ENCODE measurements at regions not wholly inside any gene's neighbourhood (a gene's known extent, or its start where the extent isn't known, plus 50 kb on each side); places are given as distances from the start of the nearest gene placed in this dataset.

DNA sequence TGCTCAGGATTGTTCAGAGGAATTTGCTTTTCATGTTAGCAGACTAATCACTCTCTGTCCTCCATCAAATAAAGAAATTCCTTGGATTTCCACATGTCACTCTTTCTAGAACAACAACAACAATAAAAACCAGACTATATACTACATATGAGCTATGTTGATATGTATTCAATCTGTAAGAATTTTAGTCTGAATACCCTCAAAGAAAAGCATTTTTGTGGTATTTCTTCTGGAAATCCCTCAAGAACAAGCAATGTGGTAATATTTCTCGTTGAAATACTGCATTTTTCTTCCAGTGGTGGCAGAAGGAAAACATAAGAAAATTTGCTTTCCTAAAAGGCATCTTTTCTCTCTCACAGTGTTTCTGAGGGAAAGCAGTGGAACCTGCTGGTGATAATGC lies 312.6 kb upstream of the RSPO3 start:
- ChIA-PET POLR2A (no interaction called here), CTCF (interaction anchor here (1.4 to 3.5 kb wide), 3 partner anchors 12 to 383 kb away, joined by 4 to 34 read pairs (median 4); no protein-coding TSS in a partner anchor)
- no peak overlapping the region for H3K4me3 ChIP-seq (ENCODE audit: low read depth, low read length)
- TF ChIP-seq, protein P1, sequence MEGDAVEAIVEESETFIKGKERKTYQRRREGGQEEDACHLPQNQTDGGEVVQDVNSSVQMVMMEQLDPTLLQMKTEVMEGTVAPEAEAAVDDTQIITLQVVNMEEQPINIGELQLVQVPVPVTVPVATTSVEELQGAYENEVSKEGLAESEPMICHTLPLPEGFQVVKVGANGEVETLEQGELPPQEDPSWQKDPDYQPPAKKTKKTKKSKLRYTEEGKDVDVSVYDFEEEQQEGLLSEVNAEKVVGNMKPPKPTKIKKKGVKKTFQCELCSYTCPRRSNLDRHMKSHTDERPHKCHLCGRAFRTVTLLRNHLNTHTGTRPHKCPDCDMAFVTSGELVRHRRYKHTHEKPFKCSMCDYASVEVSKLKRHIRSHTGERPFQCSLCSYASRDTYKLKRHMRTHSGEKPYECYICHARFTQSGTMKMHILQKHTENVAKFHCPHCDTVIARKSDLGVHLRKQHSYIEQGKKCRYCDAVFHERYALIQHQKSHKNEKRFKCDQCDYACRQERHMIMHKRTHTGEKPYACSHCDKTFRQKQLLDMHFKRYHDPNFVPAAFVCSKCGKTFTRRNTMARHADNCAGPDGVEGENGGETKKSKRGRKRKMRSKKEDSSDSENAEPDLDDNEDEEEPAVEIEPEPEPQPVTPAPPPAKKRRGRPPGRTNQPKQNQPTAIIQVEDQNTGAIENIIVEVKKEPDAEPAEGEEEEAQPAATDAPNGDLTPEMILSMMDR (IDR thresholded peaks at IDR 0.05; ENCODE audit: insufficient read depth, low read length, missing control alignments): no peak
- no peak for DNase-seq (ENCODE audit: low read depth, low spot score)

DNA sequence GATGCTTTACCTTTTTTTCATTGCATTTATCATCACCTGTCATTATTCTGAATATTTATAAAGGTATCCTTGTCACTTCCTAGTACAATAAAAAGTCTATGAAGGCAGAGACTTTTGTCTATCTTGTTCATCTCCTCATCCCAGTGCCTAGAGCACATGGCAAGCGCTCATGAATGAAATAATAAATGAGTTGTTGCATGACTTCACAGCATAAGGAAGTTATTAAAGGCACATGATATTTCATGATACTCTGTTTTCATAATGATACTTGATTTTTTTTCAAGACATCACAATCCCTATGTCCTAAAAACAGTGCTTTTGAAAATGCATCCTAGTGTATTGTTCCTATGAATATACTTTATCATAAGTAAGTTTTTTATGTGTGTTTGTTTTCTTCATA lies 310.6 kb upstream of the RSPO3 start:
- ChIA-PET CTCF (interaction anchor here (1.1 to 1.6 kb wide), 2 partner anchors 11 to 262 kb away, joined by 3 to 4 read pairs; no protein-coding TSS in a partner anchor), POLR2A (no interaction called here)
- DNase-seq (ENCODE audit: low read depth, low spot score): no peak
- no peak overlapping the region for H3K4me3 ChIP-seq (ENCODE audit: low read depth, low read length)
- TF ChIP-seq, protein P1 (IDR thresholded peaks at IDR 0.05; ENCODE audit: insufficient read depth, low read length, missing control alignments): no peak

DNA sequence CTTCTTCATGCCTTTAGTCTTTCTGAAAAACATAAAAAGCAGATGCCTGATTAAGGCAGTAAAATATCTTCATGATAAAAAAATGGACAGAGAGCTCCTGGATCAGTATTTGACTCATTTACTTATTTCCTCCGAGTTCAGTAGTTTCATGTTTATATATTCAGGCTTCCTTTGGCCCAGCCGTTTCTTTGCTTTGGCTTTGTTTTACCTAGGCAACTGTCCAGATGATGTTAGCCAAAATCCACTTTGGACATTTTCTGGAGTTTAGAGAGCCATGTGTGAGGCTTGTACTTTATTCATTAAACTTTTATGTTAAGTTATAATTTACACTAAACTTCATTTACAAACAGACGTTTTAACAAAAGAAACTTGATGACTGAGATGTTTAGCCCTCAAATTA lies 307.1 kb upstream of the RSPO3 start:
- TF ChIP-seq, protein P1 (IDR thresholded peaks at IDR 0.05; ENCODE audit: insufficient read depth, low read length, missing control alignments): no peak
- ChIA-PET POLR2A (no interaction called here), CTCF (no interaction called here)
- no peak for DNase-seq (ENCODE audit: low read depth, low spot score)
- no peak overlapping the region for H3K4me3 ChIP-seq (ENCODE audit: low read depth, low read length)

DNA sequence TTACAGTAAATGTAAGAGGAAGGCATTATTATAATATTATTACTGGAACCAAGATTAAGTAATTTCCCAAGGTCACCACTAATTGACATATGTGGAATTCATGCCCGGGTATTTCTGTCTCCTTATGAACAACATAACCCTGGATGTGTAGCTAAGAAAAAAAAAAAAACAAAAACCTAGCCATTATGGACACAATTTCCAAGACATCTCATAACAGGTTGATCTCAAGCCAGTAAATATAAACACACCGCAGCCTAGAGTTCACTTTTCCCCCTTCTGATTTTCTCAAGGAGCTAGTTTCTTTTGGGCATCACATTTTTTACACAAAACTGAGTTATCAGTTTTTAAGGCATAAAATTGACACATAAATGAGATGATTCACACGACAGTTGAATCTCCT lies 306.5 kb upstream of the RSPO3 start:
- POLR2A ChIA-PET: no interaction called here
- no peak for DNase-seq (ENCODE audit: low read depth, low spot score)
- CTCF ChIA-PET: interaction anchor here (0.8 to 2.3 kb wide), 3 partner anchors 9 to 379 kb away, joined by 3 to 23 read pairs (median 3); no protein-coding TSS in a partner anchor
- TF ChIP-seq, protein P1 (IDR thresholded peaks at IDR 0.05; ENCODE audit: insufficient read depth, low read length, missing control alignments): no peak
- no peak overlapping the region for H3K4me3 ChIP-seq (ENCODE audit: low read depth, low read length)

DNA sequence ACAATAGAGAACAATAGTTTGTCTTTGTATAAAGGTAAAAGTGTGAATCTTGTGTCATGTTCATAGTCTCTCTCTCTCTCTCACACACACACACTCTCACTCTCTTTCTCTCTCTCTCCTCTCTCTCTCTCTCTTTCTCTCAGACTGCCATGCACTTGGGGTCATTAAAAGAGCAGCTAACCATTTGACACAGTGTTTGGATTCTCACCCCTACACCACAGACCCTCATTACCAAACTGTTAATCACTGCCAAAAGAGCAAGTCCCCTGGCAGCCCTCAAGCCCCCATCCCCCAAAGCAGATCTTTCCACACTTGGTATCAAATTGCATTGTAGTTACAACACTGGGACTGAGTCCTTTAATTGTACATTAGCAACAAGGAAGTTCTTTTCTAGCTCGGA lies 305.8 kb upstream of the RSPO3 start:
- no peak for DNase-seq (ENCODE audit: low read depth, low spot score)
- POLR2A ChIA-PET: no interaction called here
- no peak overlapping the region for H3K4me3 ChIP-seq (ENCODE audit: low read depth, low read length)
- CTCF ChIA-PET: interaction anchor here (0.8 to 2.3 kb wide), 3 partner anchors 9 to 378 kb away, joined by 3 to 23 read pairs (median 3); no protein-coding TSS in a partner anchor
- TF ChIP-seq, protein P1 (IDR thresholded peaks at IDR 0.05; ENCODE audit: insufficient read depth, low read length, missing control alignments): no peak

DNA sequence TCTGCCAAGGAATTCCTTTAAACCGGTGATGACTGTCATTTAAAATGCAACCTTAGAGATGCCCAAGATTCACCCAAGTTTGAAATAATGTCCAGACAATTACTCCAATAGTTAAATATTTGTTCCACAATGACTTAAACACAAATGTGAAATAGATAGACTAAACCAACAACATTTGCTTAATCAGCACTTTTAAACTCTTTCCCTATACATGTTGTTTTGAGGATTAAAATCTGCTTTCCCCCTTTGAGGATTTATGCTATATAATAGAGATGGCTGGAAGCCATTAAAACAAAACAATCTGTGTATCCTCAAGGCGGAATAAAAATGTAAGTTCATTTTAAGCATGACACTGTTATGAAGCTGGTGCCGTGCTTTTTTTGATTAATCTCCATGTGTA lies 297.8 kb upstream of the RSPO3 start:
- no peak overlapping the region for H3K4me3 ChIP-seq (ENCODE audit: low read depth, low read length)
- ChIA-PET POLR2A (no interaction called here), CTCF (no interaction called here)
- TF ChIP-seq, protein P1 (IDR thresholded peaks at IDR 0.05; ENCODE audit: insufficient read depth, low read length, missing control alignments): no peak
- DNase-seq (ENCODE audit: low read depth, low spot score): no peak
